ENCODE measurements at regions not wholly inside any gene's neighbourhood (a gene's known extent, or its start where the extent isn't known, plus 50 kb on each side); places are given as distances from the start of the nearest gene placed in this dataset.

DNA sequence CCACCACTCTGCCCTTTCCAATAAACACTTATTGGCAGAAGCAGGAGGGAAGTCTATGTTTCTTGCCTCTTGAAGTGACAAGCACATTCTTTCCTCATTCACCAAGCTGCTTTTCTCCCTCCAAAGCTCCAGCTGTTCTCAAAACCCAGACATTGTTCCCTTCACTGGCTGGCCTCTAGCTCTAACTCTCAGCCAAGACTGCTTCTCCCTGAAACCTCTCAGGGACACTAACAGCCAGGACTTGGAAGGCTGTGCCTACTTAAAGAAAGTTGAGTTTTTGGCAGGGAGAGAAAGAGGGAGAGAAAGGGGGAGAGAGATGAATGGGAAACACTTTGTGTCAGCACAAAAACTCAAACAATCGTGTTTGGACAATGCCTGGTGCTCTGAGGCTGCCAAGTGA, 99.5 kb downstream of the COX18 start:
- Mint-ChIP-seq H3K9me3 (no peaks in the 10 kb centered on the region), H3K27me3 (peaks cover 3% of the 10 kb centered on the region), H3K4me3 (no peak overlapping the region), H3K27ac (no peak overlapping the region), H3K36me3 (ENCODE audit: low read depth) (no peaks in the 10 kb centered on the region), H3K4me1 (peaks cover 2% of the 10 kb centered on the region)
- ChIA-PET POLR2A (no interaction called here), CTCF (no interaction called here)
- no peak for DNase-seq

DNA sequence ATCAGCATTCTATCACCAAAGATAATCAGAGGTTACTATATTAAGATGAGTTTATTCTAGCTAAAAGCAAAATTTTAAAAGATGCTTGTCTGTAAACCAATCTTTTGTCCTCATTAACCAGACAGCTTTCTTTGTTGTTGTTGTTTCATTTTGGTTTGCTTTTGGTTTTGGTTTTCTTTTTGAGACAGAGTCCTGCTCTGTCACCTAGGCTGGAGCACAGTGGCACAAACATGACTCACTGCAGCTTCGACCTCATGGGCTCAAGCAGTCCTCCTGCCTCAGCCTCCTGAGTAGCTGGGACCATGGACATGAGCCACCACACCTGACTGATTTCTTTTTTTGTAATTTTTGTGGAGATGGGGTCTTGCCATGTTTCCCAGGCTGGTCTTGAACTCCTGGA, 102.9 kb downstream of the COX18 start:
- Mint-ChIP-seq H3K9me3 (peaks cover 8% of the 10 kb centered on the region), H3K27ac (no peak overlapping the region), H3K4me3 (no peak overlapping the region), H3K27me3 (peaks cover 8% of the 10 kb centered on the region), H3K36me3 (ENCODE audit: low read depth) (no peaks in the 10 kb centered on the region), H3K4me1 (peaks cover 2% of the 10 kb centered on the region)
- CTCF ChIA-PET, result no interaction called here
- POLR2A ChIA-PET, result no interaction called here
- DNase-seq, result no peak

DNA sequence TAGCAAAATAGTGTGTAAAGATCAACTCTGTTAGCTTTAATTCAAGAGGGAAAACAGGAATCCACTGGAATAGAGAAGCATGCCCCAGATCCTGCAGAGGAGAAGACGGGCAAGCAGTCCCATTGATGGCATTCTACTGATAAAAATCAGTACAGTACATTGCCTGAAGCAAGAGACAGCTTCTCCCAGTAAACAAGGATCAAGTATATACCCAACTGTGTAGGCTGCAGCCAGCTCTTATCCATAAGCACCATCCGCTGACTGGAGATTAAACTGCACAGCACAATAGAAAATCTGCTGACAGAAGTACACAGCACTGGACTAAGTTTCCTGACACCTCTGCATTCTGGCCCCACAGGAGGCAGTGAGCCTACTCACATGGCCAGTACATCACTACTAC, 110.1 kb downstream of the COX18 start:
- Mint-ChIP-seq H3K4me1 (no peaks in the 10 kb centered on the region), H3K27me3 (peaks cover 8% of the 10 kb centered on the region), H3K36me3 (ENCODE audit: low read depth) (no peaks in the 10 kb centered on the region), H3K4me3 (no peak overlapping the region), H3K9me3 (peaks cover 8% of the 10 kb centered on the region), H3K27ac (no peak overlapping the region)
- ChIA-PET POLR2A (no interaction called here), CTCF (interaction anchor here (0.7 kb wide), 1 partner anchor 126 kb away, joined by 3 read pairs; no protein-coding TSS in a partner anchor)
- DNase-seq, result no peak

DNA sequence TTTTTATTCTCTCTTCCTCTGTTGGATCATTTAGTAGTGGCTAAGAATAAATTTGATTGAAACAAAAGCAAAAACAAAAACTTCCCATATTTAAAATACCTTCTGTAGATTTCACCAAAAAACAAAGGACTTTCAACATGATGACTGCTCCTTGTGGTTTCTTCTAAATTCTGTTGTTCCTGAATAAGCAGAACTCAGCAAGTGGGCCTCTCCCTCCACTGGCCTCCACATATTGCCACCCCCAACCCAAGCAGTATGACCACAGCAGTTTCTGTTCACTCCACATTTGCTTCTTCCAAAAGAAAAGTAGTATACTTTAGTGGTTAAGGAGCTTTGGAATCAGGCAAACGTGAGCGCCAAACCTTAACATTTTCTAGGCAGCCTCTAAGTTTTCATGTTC, 114.7 kb downstream of the COX18 start:
- no peaks in the 10 kb centered on the region for H3K4me1 Mint-ChIP-seq
- DNase-seq, result no peak
- ChIA-PET CTCF (no interaction called here), POLR2A (no interaction called here)
- H3K27ac Mint-ChIP-seq, result no peak overlapping the region
- H3K4me3 Mint-ChIP-seq, result no peak overlapping the region
- H3K27me3 Mint-ChIP-seq, result no peaks in the 10 kb centered on the region
- H3K9me3 Mint-ChIP-seq, result no peaks in the 10 kb centered on the region
- H3K36me3 Mint-ChIP-seq (ENCODE audit: low read depth), result no peaks in the 10 kb centered on the region

DNA sequence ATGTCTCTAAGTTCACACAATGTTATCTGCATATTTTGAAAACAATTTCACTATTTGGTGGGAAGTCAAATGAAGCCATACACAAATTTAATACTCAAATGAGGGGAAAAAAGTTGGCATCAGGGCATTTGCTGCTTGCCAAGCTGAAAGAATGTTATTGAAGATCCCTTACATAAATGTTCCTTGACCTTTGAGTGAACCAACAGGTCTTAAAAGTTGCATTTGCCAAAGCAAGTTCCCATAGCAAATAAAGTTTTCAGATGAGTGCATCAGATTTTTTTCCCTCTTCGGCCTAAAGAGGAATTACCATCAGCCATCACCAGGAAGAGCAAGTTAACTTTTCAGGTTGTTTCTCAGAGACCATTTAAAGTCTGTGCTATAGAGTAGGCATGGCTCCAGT, 115.9 kb downstream of the COX18 start:
- H3K27ac Mint-ChIP-seq, result no peak overlapping the region

DNA sequence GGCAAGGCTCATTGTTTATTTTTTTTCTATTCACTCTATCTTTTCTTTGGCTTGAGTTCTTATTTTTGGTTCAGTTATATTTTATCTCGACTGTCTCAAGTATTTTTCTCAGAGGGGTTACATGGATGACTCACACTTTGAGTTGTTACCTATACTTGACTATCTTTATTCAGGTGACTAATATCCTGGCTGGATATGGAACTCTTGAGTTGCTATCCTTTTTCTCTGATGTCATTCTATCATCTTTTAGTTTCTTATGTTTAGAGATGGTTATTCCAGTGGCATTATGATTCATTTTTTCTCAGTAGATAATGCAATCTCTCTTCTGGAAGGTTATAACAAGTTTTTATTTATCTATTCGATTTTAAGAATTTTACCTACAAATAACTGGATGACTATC, 117.9 kb downstream of the COX18 start:
- no peak for DNase-seq
- H3K9me3 Mint-ChIP-seq, result no peaks in the 10 kb centered on the region
- no peak overlapping the region for H3K4me3 Mint-ChIP-seq
- no peaks in the 10 kb centered on the region for H3K27me3 Mint-ChIP-seq
- H3K4me1 Mint-ChIP-seq, result no peaks in the 10 kb centered on the region
- H3K27ac Mint-ChIP-seq, result no peak overlapping the region
- H3K36me3 Mint-ChIP-seq (ENCODE audit: low read depth), result no peaks in the 10 kb centered on the region
- ChIA-PET POLR2A (no interaction called here), CTCF (no interaction called here)

More for the DNA sequence above, 115.9 kb downstream of the COX18 start:
- POLR2A ChIA-PET, result no interaction called here
- H3K4me3 Mint-ChIP-seq, result no peak overlapping the region
- no peaks in the 10 kb centered on the region for H3K4me1 Mint-ChIP-seq
- no peaks in the 10 kb centered on the region for H3K27me3 Mint-ChIP-seq
- CTCF ChIA-PET, result no interaction called here
- DNase-seq, result no peak
- H3K36me3 Mint-ChIP-seq (ENCODE audit: low read depth), result no peaks in the 10 kb centered on the region
- H3K9me3 Mint-ChIP-seq, result no peaks in the 10 kb centered on the region

DNA sequence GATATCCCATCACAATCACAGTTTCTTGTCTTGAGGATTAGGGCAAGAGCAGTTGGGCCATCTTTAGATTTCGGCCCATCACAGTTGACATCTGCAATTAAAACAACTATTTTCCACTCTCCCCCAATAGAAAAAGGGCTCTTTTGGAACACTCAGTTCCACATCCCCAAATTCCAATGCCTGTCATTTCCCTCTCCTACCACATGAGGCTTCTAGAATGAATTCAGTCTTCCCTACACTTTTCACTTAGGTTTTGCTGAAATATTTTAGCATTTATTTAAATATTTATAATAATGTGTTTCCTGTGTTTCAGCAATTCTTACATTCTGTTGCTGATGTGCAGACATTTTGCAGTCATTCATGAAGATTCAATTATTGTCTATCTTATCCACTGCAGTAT, 118.4 kb downstream of the COX18 start:
- no peak for DNase-seq
- CTCF ChIA-PET, result no interaction called here
- Mint-ChIP-seq H3K9me3 (no peaks in the 10 kb centered on the region), H3K27ac (no peak overlapping the region), H3K27me3 (no peaks in the 10 kb centered on the region), H3K36me3 (ENCODE audit: low read depth) (no peaks in the 10 kb centered on the region), H3K4me3 (no peak overlapping the region), H3K4me1 (no peaks in the 10 kb centered on the region)
- POLR2A ChIA-PET, result no interaction called here

DNA sequence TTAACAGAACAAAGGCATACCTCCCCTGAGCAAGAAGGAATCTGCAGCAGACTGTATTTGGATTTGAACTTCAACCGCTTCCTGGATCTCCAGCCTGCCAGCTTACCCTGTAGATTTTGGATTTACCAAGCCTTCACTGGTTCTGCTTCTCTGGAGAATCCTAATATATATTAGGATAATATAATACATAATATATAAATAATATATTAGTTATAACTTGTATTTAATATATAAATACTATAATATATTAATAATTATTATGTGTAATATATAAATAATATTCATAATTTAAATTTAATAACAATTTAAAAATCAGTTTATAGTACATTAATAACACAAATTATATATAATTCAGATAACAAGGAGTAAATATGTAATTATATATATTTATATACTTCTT, 121.4 kb downstream of the COX18 start:
- H3K9me3 Mint-ChIP-seq, result no peaks in the 10 kb centered on the region
- POLR2A ChIA-PET, result no interaction called here
- DNase-seq, result no peak
- H3K4me3 Mint-ChIP-seq, result no peak overlapping the region
- no peaks in the 10 kb centered on the region for H3K36me3 Mint-ChIP-seq (ENCODE audit: low read depth)
- H3K27me3 Mint-ChIP-seq, result no peaks in the 10 kb centered on the region
- no peak overlapping the region for H3K27ac Mint-ChIP-seq
- CTCF ChIA-PET, result interaction anchor here (0.5 kb wide), 1 partner anchor 33 kb away, joined by 3 read pairs; no protein-coding TSS in a partner anchor
- no peaks in the 10 kb centered on the region for H3K4me1 Mint-ChIP-seq

DNA sequence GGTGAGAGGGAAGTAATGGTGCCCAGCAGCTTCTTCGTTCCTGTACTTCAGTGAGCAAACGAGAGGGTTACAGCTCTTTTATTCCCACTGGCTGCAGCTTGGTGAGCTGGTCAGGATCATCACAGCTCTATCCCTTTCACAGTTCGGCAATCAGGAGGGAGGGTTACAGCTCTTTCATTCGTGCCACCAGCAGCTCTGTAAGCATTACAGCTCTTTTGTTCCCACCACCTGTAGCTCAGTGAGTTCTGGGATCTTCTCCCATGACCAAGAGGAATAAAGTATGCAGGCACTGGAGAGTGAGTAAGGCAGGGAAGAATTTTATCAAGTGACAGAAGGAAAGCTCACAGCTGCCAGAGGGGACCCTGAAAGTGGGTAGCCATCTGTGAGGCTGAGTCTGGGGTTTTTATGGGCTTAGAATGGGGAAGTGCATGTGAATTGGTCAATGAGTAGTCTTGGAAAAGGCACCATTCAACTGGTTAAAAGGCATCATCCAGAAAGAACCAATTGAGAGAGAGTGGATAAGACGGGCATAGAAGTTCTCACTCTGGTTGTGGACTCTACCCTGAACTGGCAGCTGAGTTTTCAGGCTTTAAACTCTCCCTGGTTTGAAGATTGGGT, 123.7 kb downstream of the COX18 start:
- Mint-ChIP-seq H3K4me1 (no peaks in the 10 kb centered on the region), H3K27ac (no peak overlapping the region), H3K9me3 (no peaks in the 10 kb centered on the region), H3K4me3 (no peak overlapping the region), H3K36me3 (ENCODE audit: low read depth) (no peaks in the 10 kb centered on the region), H3K27me3 (no peaks in the 10 kb centered on the region)
- CTCF ChIA-PET, result interaction anchor here (1.9 kb wide), 1 partner anchor 12 kb away, joined by 7 read pairs; no protein-coding TSS in a partner anchor
- POLR2A ChIA-PET, result no interaction called here
- DNase-seq, result no peak

DNA sequence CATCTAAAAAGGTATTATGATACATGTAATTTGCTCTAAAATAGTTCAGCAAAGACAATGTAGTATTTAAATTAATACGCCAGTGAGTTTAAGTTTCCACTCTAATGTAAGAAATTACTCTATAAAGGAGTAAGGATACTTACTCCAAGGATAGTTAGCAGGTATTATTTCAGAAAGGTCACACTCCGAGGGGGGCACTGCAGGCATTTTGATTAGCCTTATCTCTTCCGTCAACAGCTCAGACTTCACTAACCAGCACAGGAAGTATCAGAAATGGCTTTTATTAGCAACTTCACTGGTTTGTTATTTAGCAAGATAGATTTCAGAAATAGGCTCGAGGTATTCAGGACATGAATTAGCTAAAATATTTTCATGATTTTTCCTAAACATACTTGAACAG, 127.0 kb downstream of the COX18 start:
- H3K4me1 Mint-ChIP-seq, result no peaks in the 10 kb centered on the region
- no peak overlapping the region for H3K27ac Mint-ChIP-seq
- H3K36me3 Mint-ChIP-seq (ENCODE audit: low read depth), result no peaks in the 10 kb centered on the region
- no peak for DNase-seq
- H3K27me3 Mint-ChIP-seq, result no peaks in the 10 kb centered on the region
- no peak overlapping the region for H3K4me3 Mint-ChIP-seq
- ChIA-PET POLR2A (no interaction called here), CTCF (no interaction called here)
- no peaks in the 10 kb centered on the region for H3K9me3 Mint-ChIP-seq

DNA sequence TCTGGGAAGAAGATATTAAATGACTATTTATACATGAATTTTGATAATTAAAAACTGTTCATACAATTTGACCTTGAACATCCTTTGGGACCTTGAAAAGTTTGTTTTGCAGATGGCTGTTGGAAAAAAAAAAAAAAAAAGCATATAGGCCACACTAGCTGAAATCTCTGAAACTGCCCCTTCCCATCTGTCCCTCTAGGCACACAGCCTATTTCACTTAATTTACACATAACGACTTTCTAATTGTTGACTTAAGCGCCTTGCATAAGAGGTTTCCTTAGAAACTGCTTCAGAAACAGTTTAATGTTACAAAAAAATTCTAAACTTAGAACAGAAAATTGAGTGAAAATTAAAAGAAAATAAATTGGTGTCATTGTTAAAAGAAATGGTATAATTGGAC, 131.0 kb downstream of the COX18 start:
- Mint-ChIP-seq H3K4me1 (no peaks in the 10 kb centered on the region), H3K36me3 (ENCODE audit: low read depth) (no peaks in the 10 kb centered on the region), H3K9me3 (no peaks in the 10 kb centered on the region), H3K27me3 (no peaks in the 10 kb centered on the region), H3K4me3 (no peak overlapping the region), H3K27ac (no peak overlapping the region)
- ChIA-PET CTCF (interaction anchor here (0.6 kb wide), 1 partner anchor 511 kb away, joined by 3 read pairs; no protein-coding TSS in a partner anchor), POLR2A (no interaction called here)
- no peak for DNase-seq

DNA sequence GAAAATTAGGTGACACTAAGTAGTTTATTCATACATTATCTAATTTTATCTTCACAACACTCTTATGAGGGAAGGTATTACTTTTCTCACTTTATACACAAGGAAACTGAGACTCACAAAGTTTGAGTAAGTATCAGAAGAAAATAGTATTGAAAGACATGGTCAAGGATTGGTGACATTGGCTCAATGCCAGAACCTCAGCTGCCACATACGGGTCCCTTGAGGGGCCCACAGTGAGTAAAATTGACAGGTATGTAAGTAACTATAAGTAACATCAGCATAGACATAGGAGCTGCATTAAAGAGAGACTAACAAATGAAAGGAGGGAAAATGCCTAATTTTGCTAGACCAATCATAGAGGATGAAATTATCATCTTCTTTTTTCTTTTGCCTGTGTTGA, 134.1 kb downstream of the COX18 start:
- POLR2A ChIA-PET, result no interaction called here
- Mint-ChIP-seq H3K36me3 (ENCODE audit: low read depth) (no peaks in the 10 kb centered on the region), H3K27ac (no peak overlapping the region), H3K4me1 (no peaks in the 10 kb centered on the region), H3K27me3 (no peaks in the 10 kb centered on the region), H3K4me3 (no peak overlapping the region), H3K9me3 (no peaks in the 10 kb centered on the region)
- CTCF ChIA-PET, result interaction anchor here (0.6 kb wide), 1 partner anchor 346 kb away, joined by 3 read pairs; no protein-coding TSS in a partner anchor
- no peak for DNase-seq

DNA sequence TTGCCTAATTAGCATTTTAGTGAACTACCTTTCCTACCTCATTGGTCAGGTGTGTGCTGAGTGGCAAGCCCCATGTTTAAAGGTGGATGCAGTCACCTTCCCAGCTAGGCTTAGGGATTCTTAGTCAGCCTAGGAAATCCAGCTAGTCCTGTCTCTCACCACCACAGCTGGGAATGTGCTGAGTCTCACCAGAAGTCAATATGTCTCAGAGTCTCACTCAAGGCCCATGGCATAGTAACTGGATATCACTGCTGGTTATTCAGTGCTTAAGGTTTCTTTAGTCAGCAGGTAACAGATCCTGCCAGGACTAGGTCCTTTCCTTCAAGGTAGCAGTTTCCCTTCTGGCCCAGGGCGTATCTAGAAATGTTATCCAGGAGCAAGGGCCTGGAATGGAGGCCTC, 136.5 kb downstream of the COX18 start:
- Mint-ChIP-seq H3K27me3 (no peaks in the 10 kb centered on the region), H3K36me3 (ENCODE audit: low read depth) (no peaks in the 10 kb centered on the region), H3K9me3 (no peaks in the 10 kb centered on the region), H3K27ac (no peak overlapping the region), H3K4me1 (no peaks in the 10 kb centered on the region), H3K4me3 (no peak overlapping the region)
- CTCF ChIA-PET, result no interaction called here
- POLR2A ChIA-PET, result no interaction called here
- no peak for DNase-seq

DNA sequence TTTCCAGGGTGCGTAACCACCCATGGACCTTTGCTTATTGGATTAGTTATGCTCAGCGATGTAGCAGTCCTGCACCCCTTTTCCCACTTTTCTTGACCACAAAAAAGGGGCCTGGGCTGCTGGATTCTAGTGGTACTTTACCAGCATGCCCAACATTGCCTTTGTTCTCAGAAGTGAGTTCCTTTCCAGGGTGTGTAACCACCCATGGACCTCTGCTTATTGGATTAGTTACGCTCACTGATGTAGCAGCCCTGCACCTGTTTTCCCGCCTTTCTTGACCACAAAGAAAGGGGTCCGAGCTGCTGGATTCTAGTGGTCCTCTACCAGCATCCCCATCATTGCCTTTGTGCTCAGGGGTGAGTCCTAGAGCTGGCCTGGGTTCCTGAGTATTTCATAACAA, 138.2 kb downstream of the COX18 start:
- Mint-ChIP-seq H3K9me3 (no peaks in the 10 kb centered on the region), H3K36me3 (ENCODE audit: low read depth) (no peaks in the 10 kb centered on the region), H3K27me3 (no peaks in the 10 kb centered on the region), H3K27ac (no peak overlapping the region), H3K4me1 (no peaks in the 10 kb centered on the region), H3K4me3 (no peak overlapping the region)
- DNase-seq, result no peak
- ChIA-PET CTCF (no interaction called here), POLR2A (no interaction called here)

Data from activated CD4-positive, alpha-beta T cell treated with anti-CD3 and anti-CD28 coated beads, Interleukin-2, amount 10 ng/mL, durations not matched to agents 7 days and 5 days (primary cell).